ENCODE measurements at regions not wholly inside any gene's neighbourhood (a gene's known extent, or its start where the extent isn't known, plus 50 kb on each side); places are given as distances from the start of the nearest gene placed in this dataset.

DNA sequence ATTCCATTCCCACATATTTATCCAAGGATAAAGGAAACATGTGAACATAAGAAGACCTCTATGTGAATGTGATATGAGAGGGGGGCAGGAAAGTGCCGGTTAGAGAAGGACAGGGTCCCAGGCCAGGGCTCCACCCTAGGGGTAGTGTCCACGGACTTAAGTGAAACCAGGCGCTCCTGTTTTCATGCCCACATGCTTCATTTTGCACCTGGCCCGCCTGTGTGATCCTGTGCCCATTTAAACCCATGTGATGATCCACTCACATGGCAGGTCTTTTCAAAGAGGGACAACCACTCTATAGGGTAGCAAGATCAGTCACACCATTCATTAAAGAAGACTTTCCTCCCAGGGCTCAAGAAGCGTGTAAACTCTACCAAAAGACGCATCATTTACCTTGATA lies 865.3 kb upstream of the GJE1 start:
- DNase-seq (ENCODE audit: low spot score) (no peak), ATAC-seq (ENCODE audit: low read depth) (no peak)
- H3K4me1 ChIP-seq (ENCODE audit: insufficient read depth, poor library complexity, severe bottlenecking), result peaks cover 4% of the 10 kb centered on the region
- H3K4me3 ChIP-seq (ENCODE audit: severe bottlenecking), result no peak overlapping the region
- TF ChIP-seq, protein P1, sequence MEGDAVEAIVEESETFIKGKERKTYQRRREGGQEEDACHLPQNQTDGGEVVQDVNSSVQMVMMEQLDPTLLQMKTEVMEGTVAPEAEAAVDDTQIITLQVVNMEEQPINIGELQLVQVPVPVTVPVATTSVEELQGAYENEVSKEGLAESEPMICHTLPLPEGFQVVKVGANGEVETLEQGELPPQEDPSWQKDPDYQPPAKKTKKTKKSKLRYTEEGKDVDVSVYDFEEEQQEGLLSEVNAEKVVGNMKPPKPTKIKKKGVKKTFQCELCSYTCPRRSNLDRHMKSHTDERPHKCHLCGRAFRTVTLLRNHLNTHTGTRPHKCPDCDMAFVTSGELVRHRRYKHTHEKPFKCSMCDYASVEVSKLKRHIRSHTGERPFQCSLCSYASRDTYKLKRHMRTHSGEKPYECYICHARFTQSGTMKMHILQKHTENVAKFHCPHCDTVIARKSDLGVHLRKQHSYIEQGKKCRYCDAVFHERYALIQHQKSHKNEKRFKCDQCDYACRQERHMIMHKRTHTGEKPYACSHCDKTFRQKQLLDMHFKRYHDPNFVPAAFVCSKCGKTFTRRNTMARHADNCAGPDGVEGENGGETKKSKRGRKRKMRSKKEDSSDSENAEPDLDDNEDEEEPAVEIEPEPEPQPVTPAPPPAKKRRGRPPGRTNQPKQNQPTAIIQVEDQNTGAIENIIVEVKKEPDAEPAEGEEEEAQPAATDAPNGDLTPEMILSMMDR (IDR thresholded peaks at IDR 0.05; ENCODE audit: poor library complexity, severe bottlenecking), result no peak
- no peaks in the 10 kb centered on the region for H3K9me3 ChIP-seq (ENCODE audit: severe bottlenecking)
- H3K27me3 ChIP-seq (ENCODE audit: insufficient read depth, poor library complexity, severe bottlenecking), result no peaks in the 10 kb centered on the region
- no peaks in the 10 kb centered on the region for H3K36me3 ChIP-seq (ENCODE audit: low read depth)
- no peak overlapping the region for H3K27ac ChIP-seq (ENCODE audit: poor library complexity, severe bottlenecking)

DNA sequence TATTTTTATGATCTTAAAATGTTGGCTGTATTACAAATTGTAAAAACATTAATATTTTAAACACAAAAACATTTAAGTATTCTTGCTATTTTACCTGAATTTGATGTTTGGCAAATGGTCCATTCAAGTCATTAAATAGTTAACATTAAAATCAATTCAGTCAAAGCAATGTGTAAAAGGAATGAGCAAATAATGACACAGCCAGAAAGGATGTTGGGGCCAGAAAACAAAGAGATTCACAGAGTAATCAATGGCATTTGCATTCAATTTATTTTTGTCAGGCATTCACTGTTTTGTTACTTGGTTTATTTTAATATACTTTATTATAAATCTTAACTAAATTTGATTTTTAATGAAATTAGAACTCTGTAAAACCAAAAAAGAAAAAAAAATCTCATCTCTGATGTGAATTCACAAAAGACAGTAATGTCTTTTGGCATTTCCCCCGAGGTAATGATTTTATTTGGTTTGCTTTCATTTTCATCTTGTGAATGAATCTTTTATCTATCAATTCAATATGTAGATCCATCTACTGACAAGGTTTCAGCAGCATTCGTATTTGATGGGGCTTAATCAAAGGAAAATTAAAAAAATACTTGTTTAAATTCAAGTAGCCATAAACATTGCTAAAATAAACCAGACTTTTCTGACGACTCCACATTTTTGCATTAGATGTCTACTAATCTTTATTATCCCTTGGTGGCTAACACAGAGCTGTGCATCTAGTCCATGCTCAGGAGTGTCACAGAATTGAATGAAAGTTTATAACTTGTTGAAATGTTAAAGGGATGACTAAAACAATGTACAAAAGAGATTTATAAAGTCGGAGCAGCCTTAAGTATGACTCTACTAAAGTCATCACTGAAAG lies 866.7 kb upstream of the GJE1 start:
- DNase-seq (ENCODE audit: low spot score) (no peak), ATAC-seq (ENCODE audit: low read depth) (no peak)
- Histone ChIP-seq H3K4me3 (ENCODE audit: severe bottlenecking) (peak overlapping the region; percentile 24), H3K27me3 (ENCODE audit: insufficient read depth, poor library complexity, severe bottlenecking) (no peaks in the 10 kb centered on the region), H3K4me1 (ENCODE audit: insufficient read depth, poor library complexity, severe bottlenecking) (peaks cover 4% of the 10 kb centered on the region), H3K9me3 (ENCODE audit: severe bottlenecking) (no peaks in the 10 kb centered on the region), H3K36me3 (ENCODE audit: low read depth) (no peaks in the 10 kb centered on the region), H3K27ac (ENCODE audit: poor library complexity, severe bottlenecking) (no peak overlapping the region)
- TF ChIP-seq, protein P1 (IDR thresholded peaks at IDR 0.05; ENCODE audit: poor library complexity, severe bottlenecking), result no peak

DNA sequence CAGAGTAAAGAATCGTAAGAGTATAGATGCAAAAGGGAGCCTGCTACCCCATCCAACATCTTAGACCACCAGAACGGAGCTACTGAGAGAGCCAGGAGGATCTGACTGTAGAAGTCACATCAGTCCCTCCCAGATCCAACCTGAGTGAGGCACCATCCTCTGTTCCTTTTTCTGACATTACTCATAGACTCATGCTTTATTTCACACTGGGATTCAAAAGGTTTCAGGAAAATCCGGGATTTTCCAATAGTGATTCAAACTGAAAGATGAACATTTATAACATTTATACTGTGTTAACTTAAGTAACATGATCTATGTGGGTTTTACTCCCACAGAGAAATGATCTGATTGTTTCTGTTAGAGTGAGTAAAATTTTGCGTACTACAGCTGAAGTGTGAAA lies 868.6 kb upstream of the GJE1 start:
- TF ChIP-seq, protein P1 (IDR thresholded peaks at IDR 0.05; ENCODE audit: poor library complexity, severe bottlenecking), result no peak
- ATAC-seq (ENCODE audit: low read depth), result no peak
- H3K9me3 ChIP-seq (ENCODE audit: severe bottlenecking), result no peaks in the 10 kb centered on the region
- no peaks in the 10 kb centered on the region for H3K36me3 ChIP-seq (ENCODE audit: low read depth)
- no peaks in the 10 kb centered on the region for H3K27me3 ChIP-seq (ENCODE audit: insufficient read depth, poor library complexity, severe bottlenecking)
- peaks cover 4% of the 10 kb centered on the region for H3K4me1 ChIP-seq (ENCODE audit: insufficient read depth, poor library complexity, severe bottlenecking)
- H3K27ac ChIP-seq (ENCODE audit: poor library complexity, severe bottlenecking), result no peak overlapping the region
- no peak overlapping the region for H3K4me3 ChIP-seq (ENCODE audit: severe bottlenecking)
- no peak for DNase-seq (ENCODE audit: low spot score)

DNA sequence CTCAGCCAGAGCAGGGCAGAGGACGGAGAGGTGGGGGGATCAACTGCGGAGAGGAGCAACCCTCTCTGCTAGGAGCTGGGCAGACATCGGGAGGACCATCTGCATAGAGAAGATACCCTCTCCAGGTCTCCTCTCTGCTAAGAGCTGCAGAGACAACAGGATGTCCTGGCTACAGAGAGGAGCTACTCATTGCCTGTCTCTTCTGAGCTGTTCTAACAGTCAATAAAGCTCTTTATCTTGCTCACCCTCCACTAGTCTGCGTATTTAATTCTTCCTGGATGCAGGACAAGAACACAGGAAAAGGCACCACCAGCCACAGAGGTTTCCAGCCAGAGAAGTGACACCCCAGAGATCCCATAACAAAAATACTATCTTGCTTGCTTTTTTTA lies 871.1 kb upstream of the GJE1 start:
- Histone ChIP-seq H3K4me3 (ENCODE audit: severe bottlenecking) (no peak overlapping the region), H3K36me3 (ENCODE audit: low read depth) (no peaks in the 10 kb centered on the region), H3K27ac (ENCODE audit: poor library complexity, severe bottlenecking) (no peak overlapping the region), H3K27me3 (ENCODE audit: insufficient read depth, poor library complexity, severe bottlenecking) (no peaks in the 10 kb centered on the region), H3K9me3 (ENCODE audit: severe bottlenecking) (no peaks in the 10 kb centered on the region), H3K4me1 (ENCODE audit: insufficient read depth, poor library complexity, severe bottlenecking) (peaks cover 4% of the 10 kb centered on the region)
- TF ChIP-seq, protein P1 (IDR thresholded peaks at IDR 0.05; ENCODE audit: poor library complexity, severe bottlenecking), result no peak
- ATAC-seq (ENCODE audit: low read depth) (no peak), DNase-seq (ENCODE audit: low spot score) (no peak)

DNA sequence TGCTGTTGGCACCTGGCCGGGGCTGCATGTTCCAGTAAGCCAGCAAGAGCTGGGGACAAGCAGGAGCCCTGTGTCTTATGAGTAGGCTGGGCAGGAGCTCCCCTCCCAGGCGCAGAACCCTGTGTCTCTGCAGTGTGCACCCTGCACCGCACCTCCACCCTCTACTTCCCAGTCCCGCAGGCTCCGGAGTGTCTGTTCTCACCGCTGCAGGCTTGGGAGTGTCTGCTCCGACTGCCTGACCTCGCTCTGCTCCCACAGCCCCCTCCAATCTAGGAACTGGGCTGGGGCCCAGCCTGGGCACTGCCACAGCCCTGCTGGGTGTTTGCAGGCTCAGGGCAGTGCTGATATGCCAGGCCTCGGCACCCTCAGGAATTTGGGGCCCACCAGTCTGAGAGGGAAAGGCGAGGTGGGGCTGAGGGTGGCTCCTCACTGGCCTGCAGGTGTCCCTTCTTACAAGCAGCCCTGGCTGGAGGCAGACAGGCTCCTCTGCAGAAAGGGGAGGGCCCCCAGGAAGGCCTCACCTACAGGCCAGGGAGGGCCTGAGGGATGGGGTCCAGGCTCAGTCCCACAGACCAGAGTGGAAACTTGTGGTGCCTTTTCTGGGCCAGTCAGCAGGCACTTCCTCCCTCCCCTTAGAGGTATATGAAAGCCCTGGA lies 871.6 kb upstream of the GJE1 start:
- ATAC-seq (ENCODE audit: low read depth), result no peak
- H3K36me3 ChIP-seq (ENCODE audit: low read depth), result no peaks in the 10 kb centered on the region
- DNase-seq (ENCODE audit: low spot score), result peak; percentile 45

More for the DNA sequence above, 871.6 kb upstream of the GJE1 start:
- TF ChIP-seq, protein P1 (IDR thresholded peaks at IDR 0.05; ENCODE audit: poor library complexity, severe bottlenecking), result no peak
- H3K4me1 ChIP-seq (ENCODE audit: insufficient read depth, poor library complexity, severe bottlenecking), result peaks cover 4% of the 10 kb centered on the region
- no peaks in the 10 kb centered on the region for H3K27me3 ChIP-seq (ENCODE audit: insufficient read depth, poor library complexity, severe bottlenecking)
- H3K27ac ChIP-seq (ENCODE audit: poor library complexity, severe bottlenecking), result no peak overlapping the region
- no peak overlapping the region for H3K4me3 ChIP-seq (ENCODE audit: severe bottlenecking)
- H3K9me3 ChIP-seq (ENCODE audit: severe bottlenecking), result no peaks in the 10 kb centered on the region

Data from RWPE2 (cell line).